ENCODE measurements at regions not wholly inside any gene's neighbourhood (a gene's known extent, or its start where the extent isn't known, plus 50 kb on each side); places are given as distances from the start of the nearest gene placed in this dataset.

GRCh38 chr4:23005691-23006090 is 313.0 kb downstream of the GBA3 start:
- no peak for DNase-seq

- no peak for DNase-seq
Measured at GRCh38 chr4:23001478-23001877, 308.7 kb downstream of the GBA3 start.

GRCh38 chr4:22999419-22999818 is 306.7 kb downstream of the GBA3 start:
- no peak for DNase-seq

GRCh38 chr4:22997358-22998224 is 304.9 kb downstream of the GBA3 start:
- no peak for DNase-seq

GRCh38 chr4:22991576-22991975 is 298.8 kb downstream of the GBA3 start:
- DNase-seq: no peak

- DNase-seq: no peak
Measured at GRCh38 chr4:22988526-22988925, 295.8 kb downstream of the GBA3 start.

GRCh38 chr4:22987870-22988269 is 295.1 kb downstream of the GBA3 start:
- no peak for DNase-seq

- no peak for DNase-seq
Measured at GRCh38 chr4:22986881-22987280, 294.1 kb downstream of the GBA3 start.

- DNase-seq: no peak
Measured at GRCh38 chr4:22986262-22986661, 293.5 kb downstream of the GBA3 start.

GRCh38 chr4:22984390-22984789 is 291.7 kb downstream of the GBA3 start:
- DNase-seq: no peak

GRCh38 chr4:22978656-22979055 is 285.9 kb downstream of the GBA3 start:
- no peak for DNase-seq

- DNase-seq: no peak
Measured at GRCh38 chr4:22970665-22971064, 277.9 kb downstream of the GBA3 start.

GRCh38 chr4:22969287-22969896 is 276.7 kb downstream of the GBA3 start:
- no peak for DNase-seq

GRCh38 chr4:22962295-22962694 is 269.6 kb downstream of the GBA3 start:
- DNase-seq: no peak

- no peak for DNase-seq
Measured at GRCh38 chr4:22959483-22959882, 266.7 kb downstream of the GBA3 start.

- no peak for DNase-seq
Measured at GRCh38 chr4:22957774-22958309, 265.1 kb downstream of the GBA3 start.

- no peak for DNase-seq
Measured at GRCh38 chr4:22949161-22949855, 256.6 kb downstream of the GBA3 start.

- no peak for DNase-seq
Measured at GRCh38 chr4:22947851-22948250, 255.1 kb downstream of the GBA3 start.

GRCh38 chr4:22942920-22943559 is 250.3 kb downstream of the GBA3 start:
- DNase-seq: no peak

- DNase-seq: no peak
Measured at GRCh38 chr4:22941688-22942375, 249.1 kb downstream of the GBA3 start.

- no peak for DNase-seq
Measured at GRCh38 chr4:22932326-22932725, 239.6 kb downstream of the GBA3 start.

GRCh38 chr4:22922426-22922825 is 229.7 kb downstream of the GBA3 start:
- DNase-seq: no peak

GRCh38 chr4:22921936-22922335 is 229.2 kb downstream of the GBA3 start:
- no peak for DNase-seq

Data from activated T-cell treated with anti-CD3 and anti-CD28 coated beads for 4 hours (primary cell).